ENCODE measurements at regions not wholly inside any gene's neighbourhood (a gene's known extent, or its start where the extent isn't known, plus 50 kb on each side); places are given as distances from the start of the nearest gene placed in this dataset.
"Not testable (repeated sequence)": the region's sequence is repeated elsewhere in the genome, so short reads cannot be mapped to it uniquely, and the experiment has no call there.

DNA sequence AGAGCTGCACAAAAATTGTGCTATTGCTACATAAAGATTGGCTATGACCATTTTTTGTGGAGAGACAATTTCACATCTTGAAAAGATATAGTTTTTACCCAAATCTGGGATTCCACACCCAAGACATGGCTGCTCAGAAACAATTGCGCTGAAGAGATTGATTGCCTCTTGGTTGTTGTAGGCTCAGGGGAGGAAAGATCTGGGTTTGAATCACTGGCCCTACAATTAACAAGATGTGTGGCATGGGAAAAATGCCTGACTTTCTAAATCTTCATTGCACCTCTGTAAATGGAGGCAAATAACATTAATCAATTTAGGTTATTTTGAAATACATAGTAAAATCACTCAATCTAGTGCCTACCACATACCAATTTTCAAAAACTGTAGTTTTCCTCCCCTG lies 766.9 kb upstream of the TPTE start:
- TF ChIP-seq, protein P1, sequence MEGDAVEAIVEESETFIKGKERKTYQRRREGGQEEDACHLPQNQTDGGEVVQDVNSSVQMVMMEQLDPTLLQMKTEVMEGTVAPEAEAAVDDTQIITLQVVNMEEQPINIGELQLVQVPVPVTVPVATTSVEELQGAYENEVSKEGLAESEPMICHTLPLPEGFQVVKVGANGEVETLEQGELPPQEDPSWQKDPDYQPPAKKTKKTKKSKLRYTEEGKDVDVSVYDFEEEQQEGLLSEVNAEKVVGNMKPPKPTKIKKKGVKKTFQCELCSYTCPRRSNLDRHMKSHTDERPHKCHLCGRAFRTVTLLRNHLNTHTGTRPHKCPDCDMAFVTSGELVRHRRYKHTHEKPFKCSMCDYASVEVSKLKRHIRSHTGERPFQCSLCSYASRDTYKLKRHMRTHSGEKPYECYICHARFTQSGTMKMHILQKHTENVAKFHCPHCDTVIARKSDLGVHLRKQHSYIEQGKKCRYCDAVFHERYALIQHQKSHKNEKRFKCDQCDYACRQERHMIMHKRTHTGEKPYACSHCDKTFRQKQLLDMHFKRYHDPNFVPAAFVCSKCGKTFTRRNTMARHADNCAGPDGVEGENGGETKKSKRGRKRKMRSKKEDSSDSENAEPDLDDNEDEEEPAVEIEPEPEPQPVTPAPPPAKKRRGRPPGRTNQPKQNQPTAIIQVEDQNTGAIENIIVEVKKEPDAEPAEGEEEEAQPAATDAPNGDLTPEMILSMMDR (IDR thresholded peaks at IDR 0.05; ENCODE audit: low read depth, low read length, poor library complexity, severe bottlenecking), result not testable (repeated sequence)
- TF ChIP-seq EZH2phosphoT487 (IDR thresholded peaks at IDR 0.05; ENCODE audit: borderline replicate concordance, low read length), result not testable (repeated sequence)

Measured in DOHH2 (cell line).